MCF 10A (cell line): ENCODE measurements at regions not wholly inside any gene's neighbourhood (a gene's known extent, or its start where the extent isn't known, plus 50 kb on each side); places are given as distances from the start of the nearest gene placed in this dataset.
"Not testable (repeated sequence)": the region's sequence is repeated elsewhere in the genome, so short reads cannot be mapped to it uniquely, and the experiment has no call there.

Experiments used
- BruUV-seq: library from RNA; stranded (reverse); fragments of 400-500 nt; replicated peaks from 2 replicates; lab custom pipeline; 2021; lab: Mats Ljungman, UMichigan
- CTCF ChIA-PET: fragments of 300-600 bp; sonication (Branson Sonifier 250); formaldehyde crosslinking; extraction: SDS; loops from one replicate; lab custom pipeline; 2021; ENCODE audit warnings: antibody characterized with exemption, inconsistent platforms; lab: Yijun Ruan, JAX
- POLR2A ChIA-PET: fragments of 300-600, 350-650 bp; sonication (Branson Sonifier 250); formaldehyde crosslinking; extraction: SDS; loops from one replicate; lab custom pipeline; 2020; ENCODE audit warnings: antibody characterized with exemption, inconsistent platforms; lab: Yijun Ruan, JAX
- DNase-seq: peaks from one replicate; pipeline ENCODE4 v3.0.0-alpha.2; 2018; ENCODE audit not compliant: unreplicated experiment
- H3K27ac Mint-ChIP-seq: one replicate; pipeline ENCODE4 v1.8.0; 2022; ENCODE audit warnings: mild to moderate bottlenecking, low read depth, mixed read lengths; ENCODE audit not compliant: unreplicated experiment
- H3K27me3 Mint-ChIP-seq: one replicate; pipeline ENCODE4 v1.8.0; 2022; ENCODE audit warnings: mixed read lengths; ENCODE audit not compliant: insufficient read depth, unreplicated experiment
- H3K36me3 Mint-ChIP-seq: one replicate; pipeline ENCODE4 v1.8.0; 2022; ENCODE audit warnings: mild to moderate bottlenecking, moderate library complexity, mixed read lengths; ENCODE audit not compliant: insufficient read depth, unreplicated experiment
- H3K4me1 Mint-ChIP-seq: one replicate; pipeline ENCODE4 v1.8.0; 2022; ENCODE audit warnings: mixed read lengths; ENCODE audit not compliant: insufficient read depth, unreplicated experiment
- H3K4me3 Mint-ChIP-seq: one replicate; pipeline ENCODE4 v1.8.0; 2022; ENCODE audit warnings: mild to moderate bottlenecking, moderate library complexity, mixed read lengths; ENCODE audit not compliant: unreplicated experiment
- H3K9me3 Mint-ChIP-seq: one replicate; pipeline ENCODE4 v1.8.0; 2022; ENCODE audit warnings: mixed read lengths; ENCODE audit not compliant: unreplicated experiment
- intact Hi-C: fragments of 100-400 bp; cut with micrococcal nuclease; formaldehyde crosslinking; loops from 2 replicates; pipeline ENCODE4 v1.14.1; 2022
- TF ChIP-seq, protein P1 (sequence below): fragments of 200-600 bp; IDR thresholded peaks from one replicate; pipeline ENCODE4 v1.8.0; 2022; ENCODE audit warnings: antibody characterized with exemption, mild to moderate bottlenecking; ENCODE audit not compliant: unreplicated experiment

DNA sequence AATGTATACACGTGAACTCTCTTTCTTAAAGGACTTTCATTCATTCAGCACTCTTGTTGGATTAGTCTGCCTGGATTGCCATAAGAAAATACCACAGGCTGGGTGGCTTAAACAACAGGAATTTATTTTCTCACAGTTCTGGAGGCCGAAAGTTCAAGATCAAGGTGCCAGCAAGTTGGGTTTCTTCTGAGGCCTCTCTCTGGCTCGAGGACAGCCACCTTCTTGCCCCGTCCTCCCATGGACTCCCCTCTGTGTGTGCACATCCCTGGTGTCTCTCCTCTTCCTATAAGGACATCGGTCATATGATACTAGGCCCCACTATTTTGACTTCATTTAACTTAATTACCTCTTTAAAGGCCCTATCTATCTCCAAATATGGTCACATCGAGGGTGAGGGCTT, 110.4 kb upstream of the BMPER start:
- H3K4me3 Mint-ChIP-seq = no peak overlapping the region

DNA sequence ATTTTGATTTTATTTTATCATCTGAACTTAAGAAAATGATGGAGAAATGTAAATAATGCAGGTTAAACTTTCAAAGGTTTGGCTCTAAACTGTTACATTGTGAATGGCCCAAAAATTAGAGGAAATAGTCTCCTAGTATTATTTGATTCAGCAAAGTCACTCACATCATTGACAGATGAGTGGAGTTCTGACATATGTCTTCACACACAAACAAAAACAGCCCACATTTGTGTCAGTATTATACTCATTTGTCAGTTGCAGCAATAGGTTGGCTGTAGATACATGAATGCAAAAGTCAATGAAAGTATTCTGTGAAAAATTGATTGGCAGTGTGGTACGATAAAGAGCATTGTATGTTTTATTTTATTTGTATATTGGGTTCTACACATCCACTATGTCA, 108.8 kb upstream of the BMPER start:
- no peaks in the 10 kb centered on the region for H3K4me1 Mint-ChIP-seq
- TF ChIP-seq, protein P1, sequence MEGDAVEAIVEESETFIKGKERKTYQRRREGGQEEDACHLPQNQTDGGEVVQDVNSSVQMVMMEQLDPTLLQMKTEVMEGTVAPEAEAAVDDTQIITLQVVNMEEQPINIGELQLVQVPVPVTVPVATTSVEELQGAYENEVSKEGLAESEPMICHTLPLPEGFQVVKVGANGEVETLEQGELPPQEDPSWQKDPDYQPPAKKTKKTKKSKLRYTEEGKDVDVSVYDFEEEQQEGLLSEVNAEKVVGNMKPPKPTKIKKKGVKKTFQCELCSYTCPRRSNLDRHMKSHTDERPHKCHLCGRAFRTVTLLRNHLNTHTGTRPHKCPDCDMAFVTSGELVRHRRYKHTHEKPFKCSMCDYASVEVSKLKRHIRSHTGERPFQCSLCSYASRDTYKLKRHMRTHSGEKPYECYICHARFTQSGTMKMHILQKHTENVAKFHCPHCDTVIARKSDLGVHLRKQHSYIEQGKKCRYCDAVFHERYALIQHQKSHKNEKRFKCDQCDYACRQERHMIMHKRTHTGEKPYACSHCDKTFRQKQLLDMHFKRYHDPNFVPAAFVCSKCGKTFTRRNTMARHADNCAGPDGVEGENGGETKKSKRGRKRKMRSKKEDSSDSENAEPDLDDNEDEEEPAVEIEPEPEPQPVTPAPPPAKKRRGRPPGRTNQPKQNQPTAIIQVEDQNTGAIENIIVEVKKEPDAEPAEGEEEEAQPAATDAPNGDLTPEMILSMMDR = no peak
- DNase-seq = no peak
- intact Hi-C loops = no loop called here
- ChIA-PET POLR2A (interaction anchor here (0.6 to 1.0 kb wide), 4 partner anchors 14 to 812 kb away, joined by 3 read pairs; no protein-coding TSS in a partner anchor), CTCF (interaction anchor here (0.7 to 1.0 kb wide), 2 partner anchors 9 to 556 kb away, joined by 3 read pairs; no protein-coding TSS in a partner anchor)
- no peaks in the 10 kb centered on the region for H3K36me3 Mint-ChIP-seq
- H3K9me3 Mint-ChIP-seq = no peaks in the 10 kb centered on the region
- H3K27me3 Mint-ChIP-seq = no peaks in the 10 kb centered on the region
- BruUV-seq = no TSS peak
- no peak overlapping the region for H3K4me3 Mint-ChIP-seq
- H3K27ac Mint-ChIP-seq = no peak overlapping the region

More for the DNA sequence above, 110.4 kb upstream of the BMPER start:
- no TSS peak for BruUV-seq
- TF ChIP-seq, protein P1 = no peak
- Mint-ChIP-seq H3K27me3 (no peaks in the 10 kb centered on the region), H3K4me1 (no peaks in the 10 kb centered on the region), H3K36me3 (no peaks in the 10 kb centered on the region), H3K9me3 (no peaks in the 10 kb centered on the region), H3K27ac (no peak overlapping the region)
- intact Hi-C loops = no loop called here
- ChIA-PET POLR2A (no interaction called here), CTCF (no interaction called here)
- no peak for DNase-seq

DNA sequence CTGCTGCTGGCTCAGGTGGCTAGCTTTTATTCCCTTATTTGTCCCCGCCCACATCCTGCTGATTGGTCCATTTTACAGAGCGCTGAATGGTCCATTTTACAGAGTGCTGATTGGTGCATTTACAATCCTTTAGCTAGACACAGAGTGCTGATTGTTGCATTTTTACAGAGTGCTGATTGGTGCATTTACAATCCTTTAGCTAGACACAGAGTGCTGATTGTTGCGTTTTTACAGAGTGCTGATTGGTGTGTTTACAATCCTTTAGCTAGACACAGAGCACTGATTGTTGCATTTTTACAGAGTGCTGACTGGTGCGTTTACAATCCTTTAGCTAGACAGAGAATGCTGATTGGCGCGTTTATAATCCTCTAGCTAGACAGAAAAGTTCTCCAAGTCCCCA, 107.8 kb upstream of the BMPER start:
- H3K36me3 Mint-ChIP-seq, BruUV-seq, DNase-seq, POLR2A ChIA-PET, H3K27me3 Mint-ChIP-seq, H3K27ac Mint-ChIP-seq, H3K4me1 Mint-ChIP-seq, intact Hi-C loops, H3K4me3 Mint-ChIP-seq, H3K9me3 Mint-ChIP-seq: not testable (repeated sequence)
- CTCF ChIA-PET = interaction anchor here (1.0 kb wide), 1 partner anchor 8 kb away, joined by 3 read pairs; no protein-coding TSS in a partner anchor

DNA sequence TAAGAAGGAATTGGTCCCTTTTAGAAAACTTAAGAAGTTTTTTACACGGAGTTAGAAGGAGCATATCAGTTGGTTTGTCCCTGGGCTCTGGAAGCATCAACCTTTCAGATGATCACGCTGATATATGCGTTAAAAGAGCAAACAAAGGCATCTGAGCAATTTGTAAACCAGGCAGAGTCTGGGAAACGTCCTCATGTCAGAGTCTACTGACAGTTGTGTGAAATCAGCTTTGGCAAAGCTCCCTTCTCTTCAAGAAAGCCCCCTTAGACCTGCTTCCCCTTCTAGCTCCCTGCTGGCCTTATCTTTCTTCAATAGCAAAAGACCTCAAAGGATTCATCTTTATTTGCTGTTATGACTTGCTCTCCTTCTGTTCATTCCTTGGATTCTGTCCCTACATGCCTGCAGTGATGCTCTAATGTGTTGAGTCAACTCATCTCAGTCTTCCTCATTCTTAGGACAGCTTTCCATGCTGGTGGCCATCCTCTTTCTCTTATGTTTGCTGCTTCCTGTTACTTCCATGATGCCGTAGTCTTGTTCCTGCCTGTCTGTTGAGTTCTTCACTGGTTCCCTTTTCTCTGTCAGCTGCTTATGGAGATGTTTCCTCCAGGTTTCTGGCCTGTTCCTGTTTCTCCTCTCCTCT, 106.5 kb upstream of the BMPER start:
- Mint-ChIP-seq H3K36me3 (no peaks in the 10 kb centered on the region), H3K27ac (no peak overlapping the region), H3K9me3 (no peaks in the 10 kb centered on the region), H3K4me1 (no peaks in the 10 kb centered on the region), H3K27me3 (no peaks in the 10 kb centered on the region), H3K4me3 (no peak overlapping the region)
- intact Hi-C loops = no loop called here
- BruUV-seq = no TSS peak
- no peak for DNase-seq
- ChIA-PET CTCF (interaction anchor here (0.6 to 1.0 kb wide), 2 partner anchors 25 to 97 kb away, joined by 3 read pairs; no protein-coding TSS in a partner anchor), POLR2A (no interaction called here)
- TF ChIP-seq, protein P1 = no peak
